SK-N-MC (cell line): ENCODE measurements at regions not wholly inside any gene's neighbourhood (a gene's known extent, or its start where the extent isn't known, plus 50 kb on each side); places are given as distances from the start of the nearest gene placed in this dataset.
"Not testable (repeated sequence)": the region's sequence is repeated elsewhere in the genome, so short reads cannot be mapped to it uniquely, and the experiment has no call there.

Experiments
- DNase-seq: peaks from one replicate; pipeline ENCODE4 v3.0.0-alpha.2; 2011; ENCODE audit warnings: low read depth, low spot score
- H3K27ac ChIP-seq: fragments of 200-600 bp; sonication (generic); 2 replicates; pipeline ENCODE4 v1.5.1; 2016; ENCODE audit warnings: mixed run types
- H3K36me3 ChIP-seq: fragments of 200-600 bp; sonication (generic); 2 replicates; pipeline ENCODE4 v1.6.1; 2017; ENCODE audit warnings: antibody characterized with exemption, low read length, mixed read lengths; ENCODE audit not compliant: insufficient read depth
- H3K4me3 ChIP-seq: fragments of 200-600 bp; sonication (generic); 2 replicates; pipeline ENCODE4 v1.5.1; 2016
- H3K9ac ChIP-seq: fragments of 200-600 bp; sonication (generic); 2 replicates; pipeline ENCODE4 v1.8.0; 2017; ENCODE audit warnings: mixed run types, mixed read lengths; ENCODE audit not compliant: insufficient read length
- H3K9me3 ChIP-seq: fragments of 200-600 bp; sonication (generic); 2 replicates; pipeline ENCODE4 v1.6.1; 2017; ENCODE audit warnings: low read depth, mild to moderate bottlenecking, antibody characterized with exemption, low read length, moderate library complexity, mixed read lengths
- EZH2 ChIP-seq: fragments of 200-600 bp; sonication (generic); IDR thresholded peaks from one replicate; pipeline ENCODE4 v1.6.1; 2017; ENCODE audit warnings: antibody characterized with exemption
- FOXP2 ChIP-seq: optimal IDR thresholded peaks from 2 replicates; pipeline ENCODE3; 2011; ENCODE audit warnings: mild to moderate bottlenecking, moderate library complexity; ENCODE audit not compliant: insufficient read depth; ENCODE audit errors: extremely low read length, control extremely low read depth
- POLR2AphosphoS5 ChIP-seq: IDR thresholded peaks from 2 replicates; pipeline ENCODE4 v1.6.1; 2012; ENCODE audit warnings: mild to moderate bottlenecking, low read depth, low read length, borderline replicate concordance

GRCh38 chr4:75255261-75255660 is 258.9 kb downstream of the RCHY1 start:
- H3K4me3 ChIP-seq: no peak overlapping the region
- H3K9me3 ChIP-seq: no peaks in the 10 kb centered on the region
- no peak overlapping the region for H3K27ac ChIP-seq
- H3K9ac ChIP-seq: no peak overlapping the region
- no peak for TF ChIP-seq POLR2AphosphoS5
- TF ChIP-seq FOXP2: no peak
- TF ChIP-seq EZH2: no peak
- DNase-seq: no peak
- H3K36me3 ChIP-seq: no peaks in the 10 kb centered on the region

- Histone ChIP-seq H3K27ac (no peak overlapping the region), H3K9ac (no peak overlapping the region), H3K9me3 (no peaks in the 10 kb centered on the region), H3K36me3 (no peaks in the 10 kb centered on the region), H3K4me3 (no peak overlapping the region)
- no peak for DNase-seq
- TF ChIP-seq POLR2AphosphoS5: no peak
- no peak for TF ChIP-seq FOXP2
- no peak for TF ChIP-seq EZH2
Observed at GRCh38 chr4:75254745-75255144, 259.5 kb downstream of the RCHY1 start.

DNA sequence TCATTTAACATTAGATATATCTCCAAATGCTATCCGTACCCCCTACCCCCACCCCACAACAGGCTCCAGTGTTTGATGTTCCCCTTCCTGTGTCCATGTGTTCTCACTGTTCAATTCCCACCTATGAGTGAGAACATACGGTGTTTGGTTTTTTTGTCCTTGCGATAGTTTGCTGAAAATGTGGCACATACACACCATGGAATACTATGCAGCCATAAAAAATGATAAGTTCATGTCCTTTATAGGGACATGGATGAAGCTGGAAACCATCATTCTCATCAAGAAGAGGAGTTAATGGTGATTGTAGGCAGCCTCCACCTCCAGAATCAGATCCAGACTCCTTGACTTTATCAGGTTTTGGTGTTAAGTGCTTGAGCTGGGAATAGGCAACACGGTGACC is 261.1 kb downstream of the RCHY1 start:
- H3K36me3 ChIP-seq, H3K4me3 ChIP-seq, H3K9me3 ChIP-seq, H3K27ac ChIP-seq, H3K9ac ChIP-seq, DNase-seq: not testable (repeated sequence)

- no peak for DNase-seq
- H3K4me3 ChIP-seq: no peak overlapping the region
- no peaks in the 10 kb centered on the region for H3K9me3 ChIP-seq
- no peak overlapping the region for H3K27ac ChIP-seq
- H3K36me3 ChIP-seq: no peaks in the 10 kb centered on the region
- TF ChIP-seq FOXP2: no peak
- TF ChIP-seq EZH2: no peak
- no peak for TF ChIP-seq POLR2AphosphoS5
- no peak overlapping the region for H3K9ac ChIP-seq
Observed at GRCh38 chr4:75251547-75251946, 262.7 kb downstream of the RCHY1 start.

- TF ChIP-seq FOXP2 (no peak), EZH2 (no peak), POLR2AphosphoS5 (no peak)
- no peaks in the 10 kb centered on the region for H3K36me3 ChIP-seq
Observed at GRCh38 chr4:75249739-75250138, 264.5 kb downstream of the RCHY1 start.

GRCh38 chr4:75248770-75249407 is 265.3 kb downstream of the RCHY1 start:
- Histone ChIP-seq H3K9me3 (no peaks in the 10 kb centered on the region), H3K27ac (no peak overlapping the region), H3K4me3 (no peak overlapping the region), H3K9ac (no peak overlapping the region), H3K36me3 (no peaks in the 10 kb centered on the region)
- DNase-seq: no peak
- no peak for TF ChIP-seq EZH2
- no peak for TF ChIP-seq FOXP2
- no peak for TF ChIP-seq POLR2AphosphoS5

More at GRCh38 chr4:75249739-75250138, 264.5 kb downstream of the RCHY1 start:
- no peaks in the 10 kb centered on the region for H3K9me3 ChIP-seq
- H3K9ac ChIP-seq: no peak overlapping the region
- H3K27ac ChIP-seq: no peak overlapping the region
- DNase-seq: no peak
- no peak overlapping the region for H3K4me3 ChIP-seq

GRCh38 chr4:75244325-75244724 is 269.9 kb downstream of the RCHY1 start:
- TF ChIP-seq FOXP2: no peak
- TF ChIP-seq EZH2: no peak
- TF ChIP-seq POLR2AphosphoS5: no peak
- Histone ChIP-seq H3K4me3 (no peak overlapping the region), H3K36me3 (no peaks in the 10 kb centered on the region), H3K9ac (no peak overlapping the region), H3K9me3 (no peaks in the 10 kb centered on the region), H3K27ac (no peak overlapping the region)
- no peak for DNase-seq

DNA sequence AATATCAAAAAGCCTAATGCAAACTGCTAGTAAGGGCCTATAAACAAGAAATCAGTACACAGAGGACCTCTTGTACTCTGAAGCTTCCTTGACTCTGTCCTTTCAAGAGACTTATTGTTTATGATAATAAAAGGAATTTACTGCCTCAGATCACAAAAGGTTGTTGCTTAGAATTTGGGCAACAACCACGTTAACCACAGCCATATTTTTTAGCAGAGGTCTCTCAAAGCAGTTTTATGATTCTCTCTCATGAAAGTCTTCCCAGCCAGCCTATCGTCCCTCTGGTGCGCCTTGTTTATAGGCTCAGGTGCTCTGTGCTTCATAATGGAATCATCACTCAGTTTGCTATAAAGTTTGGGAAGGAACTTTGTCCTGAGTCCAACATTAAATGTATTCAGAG is 270.6 kb downstream of the RCHY1 start:
- TF ChIP-seq POLR2AphosphoS5 (no peak), FOXP2 (no peak), EZH2 (no peak)
- Histone ChIP-seq H3K4me3 (no peak overlapping the region), H3K27ac (no peak overlapping the region), H3K9me3 (no peaks in the 10 kb centered on the region), H3K9ac (no peak overlapping the region), H3K36me3 (no peaks in the 10 kb centered on the region)
- DNase-seq: no peak

DNA sequence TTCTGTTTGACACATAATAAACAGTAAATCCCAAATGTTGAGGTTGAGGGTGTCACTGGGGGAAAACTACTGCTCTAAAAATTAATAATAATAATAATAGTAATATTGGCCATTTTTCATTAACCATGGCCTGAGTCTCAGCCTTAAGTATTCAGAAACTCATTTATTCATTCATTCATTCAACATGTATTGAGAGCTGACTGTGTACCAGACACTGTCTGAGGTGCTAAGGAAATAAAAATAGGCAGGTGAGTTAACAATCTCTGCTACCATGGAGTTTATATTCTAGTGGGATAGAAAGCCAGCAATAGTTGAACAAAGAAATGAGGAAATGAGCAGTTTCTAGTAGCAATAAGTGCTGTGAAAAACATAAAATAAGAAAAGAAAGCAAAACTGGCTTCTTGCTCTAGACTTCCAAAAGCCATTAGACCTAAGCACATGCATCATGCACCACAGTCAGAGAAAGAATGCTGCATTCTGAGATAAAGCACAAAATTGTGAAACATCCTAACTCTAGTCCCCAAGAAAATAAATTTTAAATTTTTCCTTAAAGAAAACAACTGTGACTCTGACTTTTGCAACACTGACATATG is 278.7 kb downstream of the RCHY1 start:
- no peak overlapping the region for H3K27ac ChIP-seq
- TF ChIP-seq FOXP2: no peak
- TF ChIP-seq EZH2: no peak
- TF ChIP-seq POLR2AphosphoS5: no peak
- H3K4me3 ChIP-seq: no peak overlapping the region
- no peak overlapping the region for H3K9ac ChIP-seq
- no peak for DNase-seq
- H3K36me3 ChIP-seq: no peaks in the 10 kb centered on the region
- no peaks in the 10 kb centered on the region for H3K9me3 ChIP-seq
